SU-DHL-6 (cell line): ENCODE measurements at regions not wholly inside any gene's neighbourhood (a gene's known extent, or its start where the extent isn't known, plus 50 kb on each side); places are given as distances from the start of the nearest gene placed in this dataset.

Source experiments
- CTCF ChIP-seq: fragments of 200-600 bp; sonication (generic); IDR thresholded peaks from one replicate; pipeline ENCODE4 v1.5.1; 2017; ENCODE audit warnings: antibody characterized with exemption, mild to moderate bottlenecking, low read length, moderate library complexity; ENCODE audit not compliant: insufficient read depth, poor library complexity, severe bottlenecking
- EZH2phosphoT487 ChIP-seq: fragments of 200-600 bp; sonication (generic), shearing (Covaris generic); conservative IDR thresholded peaks from 2 replicates; pipeline ENCODE4 v1.6.1; 2018; ENCODE audit warnings: mild to moderate bottlenecking, antibody characterized with exemption, low read length, moderate library complexity, mixed read lengths

DNA sequence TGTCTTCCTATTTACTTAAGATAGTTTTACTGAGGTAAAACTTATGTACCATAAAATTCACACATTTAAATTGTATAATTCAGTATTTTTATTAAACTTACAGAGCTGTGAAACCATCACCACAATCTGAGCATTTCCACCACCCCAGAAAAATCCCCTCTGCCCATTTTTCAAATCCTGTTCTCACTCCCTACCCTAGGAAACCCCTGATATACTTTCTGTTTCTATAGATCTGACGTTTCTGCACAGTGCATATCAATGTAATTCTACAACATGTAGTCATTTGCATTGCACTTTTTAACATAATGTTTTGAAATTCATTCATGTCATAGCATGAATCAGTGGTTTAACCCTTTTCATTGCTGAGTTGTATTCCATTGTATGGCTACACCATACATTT, 96.7 kb upstream of the OPRM1 start:
- TF ChIP-seq CTCF, result no peak
- no peak for TF ChIP-seq EZH2phosphoT487
